GM12875 (cell line): ENCODE measurements at regions not wholly inside any gene's neighbourhood (a gene's known extent, or its start where the extent isn't known, plus 50 kb on each side); places are given as distances from the start of the nearest gene placed in this dataset.
"Not testable (repeated sequence)": the region's sequence is repeated elsewhere in the genome, so short reads cannot be mapped to it uniquely, and the experiment has no call there.

Experiments used
- H3K4me3 ChIP-seq: one replicate; pipeline ENCODE4 v1.5.1; 2011; ENCODE audit warnings: low read depth, low read length, control low read depth
- TF ChIP-seq, protein P1 (sequence below): IDR thresholded peaks from 2 replicates; pipeline ENCODE4 v1.5.1; 2011; ENCODE audit warnings: low read depth, mild to moderate bottlenecking, control low read depth, inconsistent platforms, low read length, moderate library complexity, borderline replicate concordance; ENCODE audit not compliant: insufficient read depth

DNA sequence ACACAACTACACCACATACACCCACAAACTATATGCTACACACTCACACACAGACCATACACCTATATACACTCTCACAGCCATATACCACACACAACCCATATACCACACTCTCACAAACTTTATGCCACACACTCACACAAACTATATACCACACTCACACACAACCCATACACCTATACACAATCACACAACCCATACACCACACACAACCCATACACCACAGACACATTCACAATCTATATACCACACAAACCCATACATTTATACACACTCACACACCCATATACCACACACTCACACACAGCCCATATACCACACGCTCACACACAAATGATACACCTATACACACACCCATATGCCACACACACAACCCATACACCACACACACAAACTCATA, 163.3 kb downstream of the TMEM121 start:
- TF ChIP-seq, protein P1, sequence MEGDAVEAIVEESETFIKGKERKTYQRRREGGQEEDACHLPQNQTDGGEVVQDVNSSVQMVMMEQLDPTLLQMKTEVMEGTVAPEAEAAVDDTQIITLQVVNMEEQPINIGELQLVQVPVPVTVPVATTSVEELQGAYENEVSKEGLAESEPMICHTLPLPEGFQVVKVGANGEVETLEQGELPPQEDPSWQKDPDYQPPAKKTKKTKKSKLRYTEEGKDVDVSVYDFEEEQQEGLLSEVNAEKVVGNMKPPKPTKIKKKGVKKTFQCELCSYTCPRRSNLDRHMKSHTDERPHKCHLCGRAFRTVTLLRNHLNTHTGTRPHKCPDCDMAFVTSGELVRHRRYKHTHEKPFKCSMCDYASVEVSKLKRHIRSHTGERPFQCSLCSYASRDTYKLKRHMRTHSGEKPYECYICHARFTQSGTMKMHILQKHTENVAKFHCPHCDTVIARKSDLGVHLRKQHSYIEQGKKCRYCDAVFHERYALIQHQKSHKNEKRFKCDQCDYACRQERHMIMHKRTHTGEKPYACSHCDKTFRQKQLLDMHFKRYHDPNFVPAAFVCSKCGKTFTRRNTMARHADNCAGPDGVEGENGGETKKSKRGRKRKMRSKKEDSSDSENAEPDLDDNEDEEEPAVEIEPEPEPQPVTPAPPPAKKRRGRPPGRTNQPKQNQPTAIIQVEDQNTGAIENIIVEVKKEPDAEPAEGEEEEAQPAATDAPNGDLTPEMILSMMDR, result no peak
- no peak overlapping the region for H3K4me3 ChIP-seq

DNA sequence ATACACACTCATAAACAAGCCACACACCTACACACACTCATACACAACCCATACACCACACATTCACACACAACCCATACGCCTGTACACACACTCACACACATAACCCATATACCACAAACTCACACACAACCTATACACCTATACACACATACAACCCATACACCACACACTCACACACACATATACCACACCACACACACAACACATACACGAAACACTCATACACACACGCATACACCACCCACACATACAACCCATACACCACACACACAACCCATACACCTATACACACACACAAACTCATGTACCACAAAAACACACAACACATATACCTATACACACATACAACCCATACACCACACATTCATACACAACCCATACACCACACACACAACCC, 164.3 kb downstream of the TMEM121 start:
- TF ChIP-seq, protein P1, result no peak

DNA sequence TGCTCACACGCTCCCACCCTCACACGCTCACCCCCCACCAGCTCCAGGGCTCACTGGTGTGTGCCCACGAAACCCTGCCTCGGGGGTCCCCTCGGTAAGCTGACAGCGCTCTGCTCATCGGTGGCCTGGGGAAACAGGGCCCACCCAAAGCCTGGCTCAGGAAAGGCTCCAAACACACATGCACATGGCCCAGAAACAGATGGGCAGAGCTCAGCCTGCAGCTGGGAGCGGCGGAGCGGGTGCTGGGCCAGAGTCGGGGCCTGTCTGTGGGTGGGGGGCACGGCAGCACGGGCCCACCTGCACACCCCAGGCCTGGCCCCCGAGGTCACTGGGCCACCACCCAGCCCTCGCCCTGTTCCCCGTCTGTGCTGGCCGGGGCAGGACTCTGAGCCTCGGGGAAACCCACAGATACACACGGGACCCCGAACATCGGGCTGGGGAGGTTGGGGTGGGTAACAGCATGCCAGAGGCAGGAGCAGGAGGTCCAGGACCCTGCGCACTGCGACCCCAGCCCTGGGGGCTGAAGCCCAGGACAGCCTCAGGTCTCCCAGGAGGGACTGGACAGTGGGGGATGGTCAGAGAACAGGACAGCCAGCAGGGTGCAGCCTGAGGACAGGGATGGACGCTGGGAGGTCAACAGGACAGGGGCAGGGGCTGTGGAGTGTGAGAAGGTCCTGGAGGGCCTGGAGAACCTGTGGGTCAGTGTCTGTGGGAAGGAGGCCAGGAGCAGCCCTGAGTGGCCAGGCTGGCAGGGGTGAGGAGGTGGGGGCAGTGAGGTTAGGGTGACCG, 165.1 kb downstream of the TMEM121 start:
- H3K4me3 ChIP-seq, result not testable (repeated sequence)

More for the DNA sequence above, 164.3 kb downstream of the TMEM121 start:
- no peak overlapping the region for H3K4me3 ChIP-seq

DNA sequence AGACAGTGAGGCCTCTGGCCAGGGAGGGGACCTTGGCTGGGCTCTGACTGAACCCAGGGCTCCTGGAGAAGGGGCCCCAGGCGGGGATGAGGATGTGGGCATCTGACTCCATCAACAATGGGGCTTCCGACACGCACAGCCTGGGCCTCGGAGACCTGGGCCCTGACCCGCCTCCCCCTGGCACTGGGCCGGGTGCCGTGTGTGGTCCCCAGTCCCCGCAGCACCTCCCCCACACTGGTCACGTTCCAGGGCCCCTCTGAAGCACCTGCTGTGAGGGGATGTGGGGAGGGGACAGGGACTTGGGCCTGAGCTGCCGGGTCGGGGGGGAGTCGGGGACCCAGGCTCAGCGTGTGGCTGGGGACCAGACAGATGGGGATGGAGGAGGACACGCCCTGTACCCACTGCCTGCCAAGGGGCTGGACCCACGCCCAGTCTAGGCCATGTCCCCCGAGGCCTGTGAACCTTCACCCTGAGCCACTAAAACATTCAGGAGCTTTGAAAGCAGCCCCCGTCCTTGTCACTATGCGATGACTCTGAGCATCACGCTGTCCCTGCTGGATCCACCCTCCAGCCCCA, 165.8 kb downstream of the TMEM121 start:
- not testable (repeated sequence) for H3K4me3 ChIP-seq

DNA sequence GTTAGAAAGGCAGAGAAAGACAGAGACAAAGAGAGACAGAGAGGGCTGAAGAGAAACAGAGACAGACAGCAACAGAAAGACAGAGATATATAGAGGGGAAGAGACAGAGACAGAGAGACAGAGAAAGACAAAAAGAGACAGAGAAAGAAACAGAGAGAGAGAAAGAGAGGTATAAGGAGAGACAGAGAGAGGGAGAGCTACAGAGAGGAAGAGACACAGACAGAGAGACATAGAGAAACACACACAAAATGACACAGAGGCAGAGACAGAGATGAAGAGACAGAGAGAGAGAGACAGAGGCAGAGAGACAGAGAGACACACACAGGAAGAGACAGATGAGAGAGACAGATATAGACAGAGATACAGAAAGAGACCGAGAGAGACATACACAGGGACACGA, 168.6 kb downstream of the TMEM121 start:
- peak overlapping the region; percentile 10 for H3K4me3 ChIP-seq
- TF ChIP-seq, protein P1, result no peak

DNA sequence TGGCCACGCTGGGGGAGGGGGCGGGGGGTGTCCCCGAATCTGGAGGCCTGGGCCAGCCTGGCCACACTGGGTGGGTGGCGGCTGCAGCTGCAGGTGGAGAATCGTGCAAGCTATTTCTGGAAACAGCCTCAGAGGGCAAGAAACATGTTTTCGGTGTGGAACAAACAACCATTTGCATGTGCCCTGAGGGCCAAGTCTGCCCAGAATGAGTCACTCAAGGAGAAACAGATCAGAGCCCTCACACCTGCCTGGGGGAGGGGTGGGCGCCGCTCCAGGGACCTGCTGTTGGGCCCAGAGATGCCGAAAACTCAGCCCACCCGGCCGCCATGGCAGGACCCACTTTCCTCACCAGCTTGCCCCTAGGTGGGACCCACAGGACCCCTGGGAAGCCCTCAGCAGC, 170.0 kb downstream of the TMEM121 start:
- H3K4me3 ChIP-seq, result not testable (repeated sequence)

DNA sequence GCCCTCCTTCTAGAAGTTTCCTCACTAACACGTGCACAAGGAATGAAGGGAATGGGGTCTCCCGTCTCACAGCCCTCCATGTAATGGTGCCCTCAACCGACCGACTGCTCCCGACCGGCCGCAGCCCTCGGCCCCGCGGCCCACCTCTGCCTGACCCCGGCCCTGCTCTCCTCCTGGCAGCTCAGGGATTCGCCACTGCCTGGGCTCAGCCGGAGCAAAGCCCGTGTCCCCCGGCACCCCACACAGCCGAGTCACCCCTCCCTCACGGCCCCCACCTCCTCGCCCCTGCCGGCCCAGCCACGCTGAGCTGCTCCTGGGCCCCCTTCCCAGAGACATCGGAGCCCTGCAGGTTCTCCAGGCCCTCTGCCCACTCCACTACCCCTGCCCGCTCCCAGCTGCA, 171.0 kb downstream of the TMEM121 start:
- not testable (repeated sequence) for H3K4me3 ChIP-seq

DNA sequence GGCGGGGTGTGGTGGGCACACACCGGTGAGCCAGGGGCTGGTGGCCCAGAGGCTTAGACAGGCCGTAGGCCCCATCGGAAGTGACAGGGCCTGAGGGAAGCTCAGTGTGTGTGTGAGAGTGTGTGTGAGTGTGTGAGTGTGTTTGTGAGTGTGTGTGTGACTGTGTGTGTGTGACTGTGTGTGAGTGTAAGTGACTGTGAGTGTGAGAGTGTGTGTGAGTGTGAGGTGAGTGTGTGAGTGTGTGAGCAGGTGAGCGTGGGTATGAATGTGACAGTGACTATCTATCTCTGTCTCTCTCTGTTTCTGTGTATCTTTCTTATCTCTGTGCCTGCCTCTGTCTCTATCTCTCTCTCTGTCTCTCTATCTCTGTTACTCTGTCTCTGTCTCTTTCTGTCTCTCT, 171.6 kb downstream of the TMEM121 start:
- peak overlapping the region; percentile 10 for H3K4me3 ChIP-seq

DNA sequence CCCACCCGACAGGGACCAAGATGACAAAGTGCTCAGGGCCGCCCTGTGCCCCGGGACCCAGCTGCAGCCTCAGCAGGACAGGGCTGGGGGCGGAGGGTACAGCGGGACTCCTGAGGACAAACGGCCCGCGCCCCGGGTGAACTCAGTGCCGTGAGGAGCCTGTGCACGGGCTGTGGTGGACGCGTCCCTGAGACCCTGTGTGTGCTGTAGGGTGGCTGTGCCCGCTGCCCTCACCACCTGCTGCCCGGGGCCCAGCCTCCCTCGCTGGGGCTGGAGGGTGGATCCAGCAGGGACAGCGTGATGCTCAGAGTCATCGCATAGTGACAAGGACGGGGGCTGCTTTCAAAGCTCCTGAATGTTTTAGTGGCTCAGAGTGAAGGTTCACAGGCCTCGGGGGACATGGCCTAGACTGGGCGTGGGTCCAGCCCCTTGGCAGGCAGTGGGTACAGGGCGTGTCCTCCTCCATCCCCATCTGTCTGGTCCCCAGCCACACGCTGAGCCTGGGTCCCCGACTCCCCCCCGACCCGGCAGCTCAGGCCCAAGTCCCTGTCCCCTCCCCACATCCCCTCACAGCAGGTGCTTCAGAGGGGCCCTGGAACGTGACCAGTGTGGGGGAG, 172.7 kb downstream of the TMEM121 start:
- peak overlapping the region; percentile 21 for H3K4me3 ChIP-seq

DNA sequence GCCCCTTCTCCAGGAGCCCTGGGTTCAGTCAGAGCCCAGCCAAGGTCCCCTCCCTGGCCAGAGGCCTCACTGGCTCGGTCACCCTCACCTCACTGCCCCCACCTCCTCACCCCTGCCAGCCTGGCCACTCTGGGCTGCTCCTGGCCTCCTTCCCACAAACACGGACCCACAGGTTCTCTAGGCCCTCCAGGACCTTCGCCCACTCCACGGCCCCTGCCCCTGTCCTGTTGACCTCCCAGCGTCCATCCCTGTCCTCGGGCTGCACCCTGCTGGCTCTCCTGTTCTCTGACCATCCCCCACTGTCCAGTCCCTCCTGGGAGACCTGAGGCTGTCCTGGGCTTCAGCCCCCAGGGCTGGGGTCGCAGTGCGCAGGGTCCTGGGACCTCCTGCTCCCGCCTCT, 173.3 kb downstream of the TMEM121 start:
- peak overlapping the region; percentile 36 for H3K4me3 ChIP-seq

DNA sequence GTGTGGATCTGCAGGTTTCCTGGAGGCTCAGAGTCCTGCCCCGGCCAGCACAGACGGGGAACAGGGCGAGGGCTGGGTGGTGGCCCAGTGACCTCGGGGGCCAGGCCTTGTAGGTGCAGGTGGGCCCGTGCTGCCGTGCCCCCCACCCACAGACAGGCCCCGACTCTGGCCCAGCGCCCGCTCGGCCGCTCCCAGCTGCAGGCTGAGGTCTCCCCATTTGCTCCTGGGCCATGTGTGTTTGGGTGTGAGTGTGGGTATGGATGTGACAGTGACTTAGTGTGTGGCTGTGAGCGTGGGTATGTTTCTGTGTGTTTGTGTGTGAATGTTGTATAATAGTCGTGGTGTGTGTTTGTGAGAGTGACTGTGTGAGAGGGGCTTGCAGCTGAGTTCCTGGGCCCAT, 173.8 kb downstream of the TMEM121 start:
- H3K4me3 ChIP-seq, result peak overlapping the region; percentile 47
